CD4-positive, alpha-beta T cell (primary cell): ENCODE measurements at regions not wholly inside any gene's neighbourhood (a gene's known extent, or its start where the extent isn't known, plus 50 kb on each side); places are given as distances from the start of the nearest gene placed in this dataset.

Experiments used
- ATAC-seq: fragments of 200-7000 bp; cut with Tn5 transposase; one replicate; pipeline ENCODE4 v1.10.0; 2022; ENCODE audit warnings: mild to moderate bottlenecking; ENCODE audit not compliant: poor library complexity
- CTCF ChIA-PET: fragments of 350-600 bp; sonication (Branson Sonifier 250); formaldehyde crosslinking; loops from one replicate; lab custom pipeline; 2021; ENCODE audit warnings: antibody characterized with exemption, inconsistent platforms; lab: Charles Lee
- POLR2A ChIA-PET: fragments of 350-600 bp; sonication (Branson Sonifier 250); formaldehyde crosslinking; loops from one replicate; lab custom pipeline; 2021; ENCODE audit warnings: antibody characterized with exemption, inconsistent platforms; lab: Charles Lee
- DNase-seq, 14 experiments: peaks; one replicate each; pipeline ENCODE4 v3.0.0-alpha.2; 2013 to 2020; ENCODE audit warnings: mixed read lengths in 2 of 14
- H3K27ac ChIP-seq, 2 donors: one replicate each; pipeline versions ENCODE4 v1.5.1 to v1.7.0; 2013; ENCODE audit warnings: low read length in 2 of 2, low read depth in 1 of 2, mild to moderate bottlenecking in 1 of 2
- H3K27me3 ChIP-seq, 2 experiments: 1 replicate in 1 of 2; 2 replicates in 1 of 2; pipeline versions ENCODE4 v1.6.1 to v1.7.0; 2013; ENCODE audit warnings: low read length in 2 of 2, control low read depth in 1 of 2, mild to moderate bottlenecking in 1 of 2, moderate library complexity in 1 of 2; ENCODE audit not compliant: insufficient read depth in 2 of 2, control insufficient read depth in 1 of 2
- H3K36me3 ChIP-seq: one replicate; pipeline ENCODE4 v1.6.1; 2013; ENCODE audit warnings: low read length, control low read depth; ENCODE audit not compliant: insufficient read depth
- H3K4me1 ChIP-seq: one replicate; pipeline ENCODE4 v1.6.1; 2013; ENCODE audit warnings: low read length, control low read depth; ENCODE audit not compliant: insufficient read depth
- H3K4me3 ChIP-seq: one replicate; pipeline ENCODE4 v1.5.1; 2013; ENCODE audit warnings: mild to moderate bottlenecking, low read length, moderate library complexity
- H3K9me3 ChIP-seq, 2 experiments: 1 replicate in 1 of 2; 2 replicates in 1 of 2; pipeline versions ENCODE4 v1.6.1 to v1.7.0; 2013; ENCODE audit warnings: low read length in 2 of 2, mild to moderate bottlenecking in 2 of 2, control low read depth in 1 of 2, moderate library complexity in 1 of 2; ENCODE audit not compliant: control insufficient read depth in 1 of 2, insufficient read depth in 1 of 2
- H3K27ac Mint-ChIP-seq: one replicate; pipeline ENCODE4 v1.8.0; 2020; ENCODE audit warnings: mixed read lengths
- H3K27me3 Mint-ChIP-seq: one replicate; pipeline ENCODE4 v1.8.0; 2021; ENCODE audit warnings: mixed read lengths
- H3K36me3 Mint-ChIP-seq: one replicate; pipeline ENCODE4 v1.8.0; 2021; ENCODE audit warnings: low read depth, mixed read lengths
- H3K4me1 Mint-ChIP-seq: one replicate; pipeline ENCODE4 v1.8.0; 2021; ENCODE audit warnings: low read depth, mixed read lengths
- H3K4me3 Mint-ChIP-seq: one replicate; pipeline ENCODE4 v1.8.0; 2020; ENCODE audit warnings: mild to moderate bottlenecking, mixed read lengths
- H3K9me3 Mint-ChIP-seq: one replicate; pipeline ENCODE4 v1.8.0; 2020; ENCODE audit warnings: mixed read lengths
- intact Hi-C, 2 experiments: fragments of 100-400 bp; cut with DNase I in 1 of 2; cut with micrococcal nuclease in 1 of 2; formaldehyde crosslinking; loops; one replicate each; pipeline versions ENCODE4 v1.15.1 to v1.9.0; 2023 to 2025; cut with DNase I, micrococcal nuclease
- TF ChIP-seq, protein P1 (sequence below): fragments of 200-600 bp; IDR thresholded peaks from one replicate; pipeline ENCODE4 v1.8.0; 2022; ENCODE audit warnings: antibody characterized with exemption, mild to moderate bottlenecking

DNA sequence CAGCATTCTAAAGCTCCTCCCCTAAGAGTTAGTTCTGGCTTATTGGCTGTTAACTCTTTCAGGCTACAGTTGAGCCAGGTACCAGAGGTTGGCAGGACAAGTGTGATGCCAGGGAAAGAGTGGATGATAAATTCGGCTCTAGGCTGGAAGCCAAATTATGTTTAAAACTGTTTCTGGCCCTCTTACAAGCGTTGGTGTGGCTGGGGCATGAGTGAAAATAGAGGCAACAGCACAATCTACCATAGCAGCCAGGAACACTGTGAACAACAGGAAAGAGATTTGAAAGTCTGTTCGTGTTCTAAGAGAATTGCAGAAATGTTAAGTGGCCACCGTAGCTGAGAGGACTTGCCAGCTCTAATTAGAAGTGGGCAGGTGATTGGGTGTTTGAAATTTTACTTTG, 84.2 kb downstream of the CDC7 start:
- intact Hi-C loops: loop anchor here in 1 of 2 experiments (5.0 kb wide), 1 partner anchor 38 kb away; no protein-coding TSS in a partner anchor
- no peaks in the 10 kb centered on the region for H3K4me1 ChIP-seq
- Mint-ChIP-seq H3K27me3 (no peaks in the 10 kb centered on the region), H3K4me3 (no peak overlapping the region), H3K4me1 (peaks cover 5% of the 10 kb centered on the region), H3K36me3 (no peaks in the 10 kb centered on the region), H3K9me3 (no peaks in the 10 kb centered on the region), H3K27ac (no peak overlapping the region)
- DNase-seq: no peak
- H3K9me3 ChIP-seq: no peaks in the 10 kb centered on the region
- TF ChIP-seq, protein P1, sequence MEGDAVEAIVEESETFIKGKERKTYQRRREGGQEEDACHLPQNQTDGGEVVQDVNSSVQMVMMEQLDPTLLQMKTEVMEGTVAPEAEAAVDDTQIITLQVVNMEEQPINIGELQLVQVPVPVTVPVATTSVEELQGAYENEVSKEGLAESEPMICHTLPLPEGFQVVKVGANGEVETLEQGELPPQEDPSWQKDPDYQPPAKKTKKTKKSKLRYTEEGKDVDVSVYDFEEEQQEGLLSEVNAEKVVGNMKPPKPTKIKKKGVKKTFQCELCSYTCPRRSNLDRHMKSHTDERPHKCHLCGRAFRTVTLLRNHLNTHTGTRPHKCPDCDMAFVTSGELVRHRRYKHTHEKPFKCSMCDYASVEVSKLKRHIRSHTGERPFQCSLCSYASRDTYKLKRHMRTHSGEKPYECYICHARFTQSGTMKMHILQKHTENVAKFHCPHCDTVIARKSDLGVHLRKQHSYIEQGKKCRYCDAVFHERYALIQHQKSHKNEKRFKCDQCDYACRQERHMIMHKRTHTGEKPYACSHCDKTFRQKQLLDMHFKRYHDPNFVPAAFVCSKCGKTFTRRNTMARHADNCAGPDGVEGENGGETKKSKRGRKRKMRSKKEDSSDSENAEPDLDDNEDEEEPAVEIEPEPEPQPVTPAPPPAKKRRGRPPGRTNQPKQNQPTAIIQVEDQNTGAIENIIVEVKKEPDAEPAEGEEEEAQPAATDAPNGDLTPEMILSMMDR: no peak
- no peaks in the 10 kb centered on the region for H3K27me3 ChIP-seq
- H3K36me3 ChIP-seq: no peaks in the 10 kb centered on the region
- ATAC-seq: no peak
- ChIA-PET CTCF (no interaction called here), POLR2A (no interaction called here)
- no peak overlapping the region for H3K4me3 ChIP-seq
- H3K27ac ChIP-seq: no peak overlapping the region

DNA sequence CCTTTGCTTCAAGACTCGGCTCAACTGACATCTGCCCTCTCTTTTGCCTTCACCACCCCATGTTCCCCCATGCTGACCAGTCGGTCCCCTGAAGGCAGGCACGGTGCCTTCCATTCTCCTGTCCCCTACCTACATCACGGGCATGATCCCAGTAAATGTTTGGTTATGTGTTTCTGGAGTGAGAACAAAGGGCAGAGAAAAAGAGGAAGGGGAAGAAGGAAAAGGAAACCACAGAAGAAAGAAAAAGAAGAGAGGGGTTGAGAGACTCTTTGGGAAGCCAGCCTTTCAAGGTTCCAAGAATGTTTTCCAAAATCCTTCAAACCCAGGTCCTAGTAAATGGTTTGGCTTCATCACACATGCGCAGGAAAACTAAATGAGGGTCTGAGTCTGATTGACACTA, 84.9 kb downstream of the CDC7 start:
- DNase-seq (no peak), ATAC-seq (no peak)
- Mint-ChIP-seq H3K9me3 (no peaks in the 10 kb centered on the region), H3K27ac (no peak overlapping the region), H3K36me3 (no peaks in the 10 kb centered on the region), H3K4me1 (peaks cover 5% of the 10 kb centered on the region), H3K27me3 (no peaks in the 10 kb centered on the region), H3K4me3 (no peak overlapping the region)
- Histone ChIP-seq H3K4me1 (no peaks in the 10 kb centered on the region), H3K27ac (no peak overlapping the region), H3K27me3 (no peaks in the 10 kb centered on the region), H3K9me3 (no peaks in the 10 kb centered on the region), H3K4me3 (no peak overlapping the region), H3K36me3 (no peaks in the 10 kb centered on the region)
- POLR2A ChIA-PET: no interaction called here
- CTCF ChIA-PET: no interaction called here
- TF ChIP-seq, protein P1: no peak
- intact Hi-C loops: no loop called here

DNA sequence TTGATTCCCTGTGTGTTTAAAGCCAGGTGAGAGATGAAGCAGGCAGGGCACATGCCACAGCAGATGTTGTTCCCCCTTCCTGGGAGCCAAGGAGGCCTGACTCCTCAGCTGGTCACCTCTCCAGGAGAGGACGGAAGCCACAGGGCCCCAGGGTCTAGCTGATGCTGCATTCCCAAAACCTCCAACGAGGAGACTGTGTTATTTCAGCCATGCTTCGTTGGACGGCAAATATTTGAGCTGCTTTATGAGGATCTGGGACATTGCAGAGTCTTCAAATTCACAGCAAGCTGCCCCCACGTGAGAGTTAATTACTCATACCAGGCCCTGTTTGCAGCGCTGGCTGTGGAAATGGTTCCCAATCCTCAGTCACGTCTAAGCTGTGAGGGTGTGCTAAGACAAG, 85.3 kb downstream of the CDC7 start:
- CTCF ChIA-PET: no interaction called here

More for the DNA sequence above, 85.3 kb downstream of the CDC7 start:
- no peak overlapping the region for H3K27ac ChIP-seq
- H3K9me3 Mint-ChIP-seq: no peaks in the 10 kb centered on the region
- TF ChIP-seq, protein P1: no peak
- H3K36me3 Mint-ChIP-seq: no peaks in the 10 kb centered on the region
- H3K36me3 ChIP-seq: no peaks in the 10 kb centered on the region
- H3K9me3 ChIP-seq: no peaks in the 10 kb centered on the region
- H3K4me1 ChIP-seq: no peaks in the 10 kb centered on the region
- no peaks in the 10 kb centered on the region for H3K27me3 ChIP-seq
- ATAC-seq (no peak), DNase-seq (no peak)
- H3K4me3 ChIP-seq: no peak overlapping the region
- intact Hi-C loops: no loop called here
- H3K4me1 Mint-ChIP-seq: peaks cover 8% of the 10 kb centered on the region
- H3K4me3 Mint-ChIP-seq: no peak overlapping the region
- no peak overlapping the region for H3K27ac Mint-ChIP-seq
- POLR2A ChIA-PET: no interaction called here
- no peaks in the 10 kb centered on the region for H3K27me3 Mint-ChIP-seq
